C4-2B (cell line): ENCODE measurements at regions not wholly inside any gene's neighbourhood (a gene's known extent, or its start where the extent isn't known, plus 50 kb on each side); places are given as distances from the start of the nearest gene placed in this dataset.

Source experiments
- H3K27ac ChIP-seq: fragments of 450-650 bp; 2 replicates; pipeline ENCODE4 v1.5.1; 2017
- ZFX ChIP-seq: fragments of 450-650 bp; IDR thresholded peaks from 2 replicates; pipeline ENCODE4 v1.6.1; 2017
- TF ChIP-seq, protein P1 (sequence below): fragments of 450-650 bp; conservative IDR thresholded peaks from 2 replicates; pipeline ENCODE4 v1.5.1; 2017; ENCODE audit warnings: mild to moderate bottlenecking

- no peak overlapping the region for H3K27ac ChIP-seq
- TF ChIP-seq, protein P1, sequence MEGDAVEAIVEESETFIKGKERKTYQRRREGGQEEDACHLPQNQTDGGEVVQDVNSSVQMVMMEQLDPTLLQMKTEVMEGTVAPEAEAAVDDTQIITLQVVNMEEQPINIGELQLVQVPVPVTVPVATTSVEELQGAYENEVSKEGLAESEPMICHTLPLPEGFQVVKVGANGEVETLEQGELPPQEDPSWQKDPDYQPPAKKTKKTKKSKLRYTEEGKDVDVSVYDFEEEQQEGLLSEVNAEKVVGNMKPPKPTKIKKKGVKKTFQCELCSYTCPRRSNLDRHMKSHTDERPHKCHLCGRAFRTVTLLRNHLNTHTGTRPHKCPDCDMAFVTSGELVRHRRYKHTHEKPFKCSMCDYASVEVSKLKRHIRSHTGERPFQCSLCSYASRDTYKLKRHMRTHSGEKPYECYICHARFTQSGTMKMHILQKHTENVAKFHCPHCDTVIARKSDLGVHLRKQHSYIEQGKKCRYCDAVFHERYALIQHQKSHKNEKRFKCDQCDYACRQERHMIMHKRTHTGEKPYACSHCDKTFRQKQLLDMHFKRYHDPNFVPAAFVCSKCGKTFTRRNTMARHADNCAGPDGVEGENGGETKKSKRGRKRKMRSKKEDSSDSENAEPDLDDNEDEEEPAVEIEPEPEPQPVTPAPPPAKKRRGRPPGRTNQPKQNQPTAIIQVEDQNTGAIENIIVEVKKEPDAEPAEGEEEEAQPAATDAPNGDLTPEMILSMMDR = no peak
- TF ChIP-seq ZFX = no peak
These were observed 700.5 kb upstream of the MEF2C start for GRCh38 chr5:89583534-89583933.

- no peak overlapping the region for H3K27ac ChIP-seq
- no peak for TF ChIP-seq ZFX
- TF ChIP-seq, protein P1 = no peak
These were observed 699.9 kb upstream of the MEF2C start for GRCh38 chr5:89582768-89583339.

DNA sequence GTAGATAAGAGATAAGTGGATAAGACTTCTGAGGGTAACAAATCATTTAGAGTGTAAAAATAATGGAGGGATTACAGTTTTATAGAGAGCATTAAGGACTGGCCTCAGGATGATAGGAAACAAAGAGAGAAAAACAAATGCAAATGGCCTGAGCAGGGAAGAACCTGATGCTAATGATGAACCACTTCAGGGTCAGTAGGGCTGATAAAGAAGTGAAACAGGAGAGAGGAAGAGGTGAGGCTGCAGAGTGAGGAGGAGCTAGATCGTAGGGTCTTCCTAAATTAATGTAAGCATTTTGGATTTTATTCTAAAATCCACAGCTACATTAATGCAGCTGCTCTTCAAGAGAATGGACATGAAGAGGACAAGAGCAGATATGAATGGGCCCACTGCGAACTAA is 698.0 kb upstream of the MEF2C start:
- H3K27ac ChIP-seq = no peak overlapping the region
- no peak for TF ChIP-seq ZFX
- TF ChIP-seq, protein P1 = no peak

- no peak for TF ChIP-seq ZFX
- TF ChIP-seq, protein P1 = no peak
- no peak overlapping the region for H3K27ac ChIP-seq
These were observed 692.3 kb upstream of the MEF2C start for GRCh38 chr5:89575319-89575718.

- no peak overlapping the region for H3K27ac ChIP-seq
- no peak for TF ChIP-seq ZFX
- TF ChIP-seq, protein P1 = no peak
These were observed 690.4 kb upstream of the MEF2C start for GRCh38 chr5:89573345-89573744.

DNA sequence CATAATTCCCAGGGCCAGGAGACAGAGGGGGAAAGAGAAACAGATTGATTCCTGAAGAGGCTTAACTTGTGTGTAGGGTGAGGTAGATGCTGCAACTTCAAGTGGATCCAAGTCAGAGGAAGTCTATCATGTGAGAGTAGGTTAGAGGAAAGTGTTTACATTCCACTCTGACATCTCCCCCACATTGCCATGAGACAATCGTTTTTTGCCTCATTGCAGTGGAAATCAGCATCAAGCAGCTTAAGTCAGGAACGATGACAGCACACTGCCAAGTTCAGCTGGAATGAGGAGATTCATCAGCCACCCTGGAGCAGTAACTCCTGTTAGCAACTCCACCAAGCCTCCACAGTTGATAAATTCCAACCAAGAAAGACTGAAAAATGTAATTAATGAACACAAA is 689.7 kb upstream of the MEF2C start:
- TF ChIP-seq ZFX = no peak
- TF ChIP-seq, protein P1 = no peak
- no peak overlapping the region for H3K27ac ChIP-seq

- TF ChIP-seq ZFX = no peak
- TF ChIP-seq, protein P1 = no peak
These were observed 687.6 kb upstream of the MEF2C start for GRCh38 chr5:89570557-89570956.

More at GRCh38 chr5:89570557-89570956, 687.6 kb upstream of the MEF2C start:
- no peak overlapping the region for H3K27ac ChIP-seq
